ENCODE measurements at regions not wholly inside any gene's neighbourhood (a gene's known extent, or its start where the extent isn't known, plus 50 kb on each side); places are given as distances from the start of the nearest gene placed in this dataset.

GRCh38 chr21:21818898-21819297, 820.7 kb downstream of the NCAM2 start:
- H3K9me3 ChIP-seq (ENCODE audit: control insufficient read depth, low read length), result no peaks in the 10 kb centered on the region
- H3K27me3 ChIP-seq (replicated peaks; ENCODE audit: control insufficient read depth, insufficient read depth, low read length, poor library complexity, severe bottlenecking), result no peaks in the 10 kb centered on the region
- H3K4me3 ChIP-seq (ENCODE audit: insufficient read depth, low read depth, low read length, poor library complexity, severe bottlenecking), result no peak overlapping the region
- no peaks in the 10 kb centered on the region for H3K4me1 ChIP-seq (ENCODE audit: control insufficient read depth, insufficient read depth, low read length, poor library complexity, severe bottlenecking)
- DNase-seq, result no peak
- no peak overlapping the region for H3K27ac ChIP-seq (ENCODE audit: insufficient read depth, low read length, poor library complexity, severe bottlenecking)
- no peaks in the 10 kb centered on the region for H3K36me3 ChIP-seq (ENCODE audit: control insufficient read depth, insufficient read depth, low read length)

- Histone ChIP-seq H3K9me3 (ENCODE audit: control insufficient read depth, low read length) (no peaks in the 10 kb centered on the region), H3K4me3 (ENCODE audit: insufficient read depth, low read depth, low read length, poor library complexity, severe bottlenecking) (no peak overlapping the region), H3K27ac (ENCODE audit: insufficient read depth, low read length, poor library complexity, severe bottlenecking) (no peak overlapping the region), H3K4me1 (ENCODE audit: control insufficient read depth, insufficient read depth, low read length, poor library complexity, severe bottlenecking) (no peaks in the 10 kb centered on the region), H3K36me3 (ENCODE audit: control insufficient read depth, insufficient read depth, low read length) (no peaks in the 10 kb centered on the region), H3K27me3 (replicated peaks; ENCODE audit: control insufficient read depth, insufficient read depth, low read length, poor library complexity, severe bottlenecking) (no peaks in the 10 kb centered on the region)
- DNase-seq, result no peak
Observed at GRCh38 chr21:21828130-21828529, 829.9 kb downstream of the NCAM2 start.

GRCh38 chr21:21831036-21831435, 832.8 kb downstream of the NCAM2 start:
- Histone ChIP-seq H3K27me3 (replicated peaks; ENCODE audit: control insufficient read depth, insufficient read depth, low read length, poor library complexity, severe bottlenecking) (no peaks in the 10 kb centered on the region), H3K4me1 (ENCODE audit: control insufficient read depth, insufficient read depth, low read length, poor library complexity, severe bottlenecking) (no peaks in the 10 kb centered on the region), H3K9me3 (ENCODE audit: control insufficient read depth, low read length) (no peaks in the 10 kb centered on the region), H3K27ac (ENCODE audit: insufficient read depth, low read length, poor library complexity, severe bottlenecking) (no peak overlapping the region), H3K4me3 (ENCODE audit: insufficient read depth, low read depth, low read length, poor library complexity, severe bottlenecking) (no peak overlapping the region), H3K36me3 (ENCODE audit: control insufficient read depth, insufficient read depth, low read length) (no peaks in the 10 kb centered on the region)
- no peak for DNase-seq

GRCh38 chr21:21845901-21846300, 847.7 kb downstream of the NCAM2 start:
- Histone ChIP-seq H3K9me3 (ENCODE audit: control insufficient read depth, low read length) (no peaks in the 10 kb centered on the region), H3K27me3 (replicated peaks; ENCODE audit: control insufficient read depth, insufficient read depth, low read length, poor library complexity, severe bottlenecking) (no peaks in the 10 kb centered on the region), H3K4me1 (ENCODE audit: control insufficient read depth, insufficient read depth, low read length, poor library complexity, severe bottlenecking) (no peaks in the 10 kb centered on the region), H3K27ac (ENCODE audit: insufficient read depth, low read length, poor library complexity, severe bottlenecking) (no peak overlapping the region), H3K4me3 (ENCODE audit: insufficient read depth, low read depth, low read length, poor library complexity, severe bottlenecking) (no peak overlapping the region), H3K36me3 (ENCODE audit: control insufficient read depth, insufficient read depth, low read length) (no peaks in the 10 kb centered on the region)
- no peak for DNase-seq

GRCh38 chr21:21851205-21851604, 853.0 kb downstream of the NCAM2 start:
- H3K36me3 ChIP-seq (ENCODE audit: control insufficient read depth, insufficient read depth, low read length), result no peaks in the 10 kb centered on the region
- no peaks in the 10 kb centered on the region for H3K4me1 ChIP-seq (ENCODE audit: control insufficient read depth, insufficient read depth, low read length, poor library complexity, severe bottlenecking)
- no peak overlapping the region for H3K27ac ChIP-seq (ENCODE audit: insufficient read depth, low read length, poor library complexity, severe bottlenecking)
- DNase-seq, result no peak
- H3K9me3 ChIP-seq (ENCODE audit: control insufficient read depth, low read length), result no peaks in the 10 kb centered on the region
- no peak overlapping the region for H3K4me3 ChIP-seq (ENCODE audit: insufficient read depth, low read depth, low read length, poor library complexity, severe bottlenecking)
- no peaks in the 10 kb centered on the region for H3K27me3 ChIP-seq (replicated peaks; ENCODE audit: control insufficient read depth, insufficient read depth, low read length, poor library complexity, severe bottlenecking)

GRCh38 chr21:21851657-21852056, 853.4 kb downstream of the NCAM2 start:
- no peak overlapping the region for H3K4me3 ChIP-seq (ENCODE audit: insufficient read depth, low read depth, low read length, poor library complexity, severe bottlenecking)
- H3K27ac ChIP-seq (ENCODE audit: insufficient read depth, low read length, poor library complexity, severe bottlenecking), result no peak overlapping the region
- DNase-seq, result no peak
- H3K36me3 ChIP-seq (ENCODE audit: control insufficient read depth, insufficient read depth, low read length), result no peaks in the 10 kb centered on the region
- no peaks in the 10 kb centered on the region for H3K27me3 ChIP-seq (replicated peaks; ENCODE audit: control insufficient read depth, insufficient read depth, low read length, poor library complexity, severe bottlenecking)
- H3K9me3 ChIP-seq (ENCODE audit: control insufficient read depth, low read length), result no peaks in the 10 kb centered on the region
- no peaks in the 10 kb centered on the region for H3K4me1 ChIP-seq (ENCODE audit: control insufficient read depth, insufficient read depth, low read length, poor library complexity, severe bottlenecking)

- H3K27me3 ChIP-seq (replicated peaks; ENCODE audit: control insufficient read depth, insufficient read depth, low read length, poor library complexity, severe bottlenecking), result no peaks in the 10 kb centered on the region
- H3K4me1 ChIP-seq (ENCODE audit: control insufficient read depth, insufficient read depth, low read length, poor library complexity, severe bottlenecking), result no peaks in the 10 kb centered on the region
- no peak overlapping the region for H3K4me3 ChIP-seq (ENCODE audit: insufficient read depth, low read depth, low read length, poor library complexity, severe bottlenecking)
- DNase-seq, result no peak
- H3K9me3 ChIP-seq (ENCODE audit: control insufficient read depth, low read length), result no peaks in the 10 kb centered on the region
- no peaks in the 10 kb centered on the region for H3K36me3 ChIP-seq (ENCODE audit: control insufficient read depth, insufficient read depth, low read length)
- H3K27ac ChIP-seq (ENCODE audit: insufficient read depth, low read length, poor library complexity, severe bottlenecking), result no peak overlapping the region
Observed at GRCh38 chr21:21858502-21859334, 860.5 kb downstream of the NCAM2 start.

- Histone ChIP-seq H3K4me3 (ENCODE audit: insufficient read depth, low read depth, low read length, poor library complexity, severe bottlenecking) (no peak overlapping the region), H3K36me3 (ENCODE audit: control insufficient read depth, insufficient read depth, low read length) (no peaks in the 10 kb centered on the region), H3K27me3 (replicated peaks; ENCODE audit: control insufficient read depth, insufficient read depth, low read length, poor library complexity, severe bottlenecking) (no peaks in the 10 kb centered on the region), H3K27ac (ENCODE audit: insufficient read depth, low read length, poor library complexity, severe bottlenecking) (no peak overlapping the region), H3K9me3 (ENCODE audit: control insufficient read depth, low read length) (no peaks in the 10 kb centered on the region), H3K4me1 (ENCODE audit: control insufficient read depth, insufficient read depth, low read length, poor library complexity, severe bottlenecking) (no peaks in the 10 kb centered on the region)
- DNase-seq, result no peak
Observed at GRCh38 chr21:21860888-21861287, 862.7 kb downstream of the NCAM2 start.

- Histone ChIP-seq H3K27ac (ENCODE audit: insufficient read depth, low read length, poor library complexity, severe bottlenecking) (no peak overlapping the region), H3K27me3 (replicated peaks; ENCODE audit: control insufficient read depth, insufficient read depth, low read length, poor library complexity, severe bottlenecking) (no peaks in the 10 kb centered on the region), H3K4me1 (ENCODE audit: control insufficient read depth, insufficient read depth, low read length, poor library complexity, severe bottlenecking) (no peaks in the 10 kb centered on the region), H3K4me3 (ENCODE audit: insufficient read depth, low read depth, low read length, poor library complexity, severe bottlenecking) (no peak overlapping the region), H3K9me3 (ENCODE audit: control insufficient read depth, low read length) (no peaks in the 10 kb centered on the region), H3K36me3 (ENCODE audit: control insufficient read depth, insufficient read depth, low read length) (no peaks in the 10 kb centered on the region)
- DNase-seq, result no peak
Observed at GRCh38 chr21:21864321-21864840, 866.2 kb downstream of the NCAM2 start.

GRCh38 chr21:21897275-21897883, 899.2 kb downstream of the NCAM2 start:
- Histone ChIP-seq H3K27ac (ENCODE audit: insufficient read depth, low read length, poor library complexity, severe bottlenecking) (no peak overlapping the region), H3K9me3 (ENCODE audit: control insufficient read depth, low read length) (no peaks in the 10 kb centered on the region), H3K4me3 (ENCODE audit: insufficient read depth, low read depth, low read length, poor library complexity, severe bottlenecking) (no peak overlapping the region), H3K4me1 (ENCODE audit: control insufficient read depth, insufficient read depth, low read length, poor library complexity, severe bottlenecking) (no peaks in the 10 kb centered on the region), H3K36me3 (ENCODE audit: control insufficient read depth, insufficient read depth, low read length) (no peaks in the 10 kb centered on the region), H3K27me3 (replicated peaks; ENCODE audit: control insufficient read depth, insufficient read depth, low read length, poor library complexity, severe bottlenecking) (no peaks in the 10 kb centered on the region)
- no peak for DNase-seq

Data from effector memory CD4-positive, alpha-beta T cell (primary cell).